ENCODE measurements at regions not wholly inside any gene's neighbourhood (a gene's known extent, or its start where the extent isn't known, plus 50 kb on each side); places are given as distances from the start of the nearest gene placed in this dataset.
A peak's percentile ranks its signal among the peaks of the same experiment; 100 is the strongest.

- FAIRE-seq = no peak
- no peaks in the 10 kb centered on the region for H3K36me3 ChIP-seq (ENCODE audit: control insufficient read depth in 2 of 2, extremely low read depth in 1 of 2, insufficient read depth in 2 of 2, low read length in 2 of 2)
- no peak overlapping the region for H2AFZ ChIP-seq (ENCODE audit: low read depth, low read length)
- H3K4me1 ChIP-seq (ENCODE audit: control insufficient read depth, extremely low read depth, insufficient read depth, low read length) = no peaks in the 10 kb centered on the region
- H3K9me1 ChIP-seq (replicated peaks; ENCODE audit: control insufficient read depth, extremely low read depth, insufficient read depth, low read length) = no peaks in the 10 kb centered on the region
- DNase-seq (ENCODE audit: low read depth, low spot score) = no peak
- intact Hi-C loops (cut with micrococcal nuclease) = no loop called here
- H3K27ac ChIP-seq (ENCODE audit: insufficient read depth, low read depth, low read length) = no peak overlapping the region
- ChIA-PET CTCF (interaction anchor here (1.2 to 1.3 kb wide), 2 partner anchors 15 to 20 kb away, joined by 3 read pairs; no protein-coding TSS in a partner anchor), POLR2A (no interaction called here)
- BruUV-seq (replicated peaks) = no TSS peak
- dilution Hi-C loops (cut with MboI; ENCODE audit: extremely low pct_ligation_motif_present, low sequenced_read_pairs) = no loop called here
- H3K4me2 ChIP-seq (ENCODE audit: insufficient read depth, low read length) = no peak overlapping the region
- TF ChIP-seq MYC (IDR thresholded peaks at IDR 0.05; ENCODE audit: low read depth, low read length) (no peak), POLR2A (IDR thresholded peaks at IDR 0.05; ENCODE audit: low read depth, low read length) (no peak), POLR2AphosphoS5 (IDR thresholded peaks at IDR 0.05; ENCODE audit: insufficient read depth, low read depth, low read length) (no peak)
- H3K4me3 ChIP-seq (replicated peaks in 1 of 3; ENCODE audit: insufficient read depth in 1 of 3, low read depth in 1 of 3, low read length in 3 of 3) = no peak overlapping the region
- H4K20me1 ChIP-seq (replicated peaks; ENCODE audit: control insufficient read depth, extremely low read depth, insufficient read depth, low read length) = no peaks in the 10 kb centered on the region
- H3K79me2 ChIP-seq (ENCODE audit: control insufficient read depth, insufficient read depth, low read length) = no peaks in the 10 kb centered on the region
- no peaks in the 10 kb centered on the region for H3K9me3 ChIP-seq (replicated peaks; ENCODE audit: control insufficient read depth, insufficient read depth, low read length)
- H3K9ac ChIP-seq (replicated peaks; ENCODE audit: extremely low read depth, insufficient read depth, low read length) = no peak overlapping the region
- H3K27me3 ChIP-seq (ENCODE audit: control insufficient read depth in 2 of 2, insufficient read depth in 2 of 2, low read length in 2 of 2) = no peaks in the 10 kb centered on the region
Measured at GRCh38 chr12:78316136-78316535, 485.4 kb downstream of the NAV3 start.

GRCh38 chr12:78316631-78317468, 486.2 kb downstream of the NAV3 start:
- CTCF ChIA-PET = interaction anchor here (1.2 to 1.3 kb wide), 2 partner anchors 14 to 19 kb away, joined by 3 read pairs; no protein-coding TSS in a partner anchor
- POLR2A ChIA-PET = no interaction called here
- Histone ChIP-seq H3K4me3 (replicated peaks in 1 of 3; ENCODE audit: insufficient read depth in 1 of 3, low read depth in 1 of 3, low read length in 3 of 3) (no peak overlapping the region), H3K9ac (replicated peaks; ENCODE audit: extremely low read depth, insufficient read depth, low read length) (no peak overlapping the region), H4K20me1 (replicated peaks; ENCODE audit: control insufficient read depth, extremely low read depth, insufficient read depth, low read length) (no peaks in the 10 kb centered on the region), H3K79me2 (ENCODE audit: control insufficient read depth, insufficient read depth, low read length) (no peaks in the 10 kb centered on the region), H2AFZ (ENCODE audit: low read depth, low read length) (no peak overlapping the region), H3K36me3 (ENCODE audit: control insufficient read depth in 2 of 2, extremely low read depth in 1 of 2, insufficient read depth in 2 of 2, low read length in 2 of 2) (no peaks in the 10 kb centered on the region), H3K27ac (ENCODE audit: insufficient read depth, low read depth, low read length) (no peak overlapping the region), H3K4me1 (ENCODE audit: control insufficient read depth, extremely low read depth, insufficient read depth, low read length) (no peaks in the 10 kb centered on the region), H3K9me3 (replicated peaks; ENCODE audit: control insufficient read depth, insufficient read depth, low read length) (no peaks in the 10 kb centered on the region), H3K4me2 (ENCODE audit: insufficient read depth, low read length) (no peak overlapping the region), H3K9me1 (replicated peaks; ENCODE audit: control insufficient read depth, extremely low read depth, insufficient read depth, low read length) (no peaks in the 10 kb centered on the region), H3K27me3 (ENCODE audit: control insufficient read depth in 2 of 2, insufficient read depth in 2 of 2, low read length in 2 of 2) (no peaks in the 10 kb centered on the region)
- FAIRE-seq (peak; percentile 12), DNase-seq (ENCODE audit: low read depth, low spot score) (no peak)
- TF ChIP-seq EZH2 (IDR thresholded peaks at IDR 0.05; ENCODE audit: borderline replicate concordance, low read depth, low read length, severe bottlenecking) (no peak), GATA2 (IDR thresholded peaks at IDR 0.05; ENCODE audit: insufficient read depth, insufficient read length, low read depth, low read length) (no peak), POLR2AphosphoS5 (IDR thresholded peaks at IDR 0.05; ENCODE audit: insufficient read depth, low read depth, low read length) (no peak), MAX (IDR thresholded peaks at IDR 0.05; ENCODE audit: insufficient read depth, insufficient read length) (no peak), FOS (IDR thresholded peaks at IDR 0.05; ENCODE audit: borderline replicate concordance, insufficient read depth, low read length) (no peak), POLR2A (IDR thresholded peaks at IDR 0.05; ENCODE audit: low read depth, low read length) (no peak), MYC (IDR thresholded peaks at IDR 0.05; ENCODE audit: low read depth, low read length) (no peak), CTCF (IDR thresholded peaks at IDR 0.05; ENCODE audit: extremely low read depth in 1 of 2, insufficient read depth in 1 of 2, low read depth in 1 of 2, low read length in 2 of 2) (no peak), JUN (IDR thresholded peaks at IDR 0.05; ENCODE audit: borderline replicate concordance, insufficient read depth, insufficient read length, low read depth) (no peak)
- dilution Hi-C loops (cut with MboI; ENCODE audit: extremely low pct_ligation_motif_present, low sequenced_read_pairs) (no loop called here), intact Hi-C loops (cut with micrococcal nuclease) (no loop called here)
- BruUV-seq (replicated peaks) = no TSS peak
